D341Med (cell line): ENCODE measurements at regions not wholly inside any gene's neighbourhood (a gene's known extent, or its start where the extent isn't known, plus 50 kb on each side); places are given as distances from the start of the nearest gene placed in this dataset.
A peak's percentile ranks its signal among the peaks of the same experiment; 100 is the strongest.

ENCODE experiments used
- DNase-seq: peaks from one replicate; pipeline ENCODE4 v3.0.0; 2012; ENCODE audit warnings: low spot score

- DNase-seq: no peak
Measured at GRCh38 chr6:21648475-21649050, 55.0 kb downstream of the SOX4 start.

- no peak for DNase-seq
Measured at GRCh38 chr6:21653323-21653722, 59.8 kb downstream of the SOX4 start.

GRCh38 chr6:21653905-21654304 lies 60.4 kb downstream of the SOX4 start:
- no peak for DNase-seq

GRCh38 chr6:21654361-21654760 lies 60.8 kb downstream of the SOX4 start:
- no peak for DNase-seq

- no peak for DNase-seq
Measured at GRCh38 chr6:21663966-21664313, 70.4 kb downstream of the SOX4 start.

- peak; percentile 69 for DNase-seq
Measured at GRCh38 chr6:21664314-21665109, 71.0 kb downstream of the SOX4 start.

- no peak for DNase-seq
Measured at GRCh38 chr6:21665110-21665391, 71.5 kb downstream of the SOX4 start.

- DNase-seq: peak; percentile 38
Measured at GRCh38 chr6:21665392-21666200, 72.0 kb downstream of the SOX4 start.

GRCh38 chr6:21666201-21666691 lies 72.7 kb downstream of the SOX4 start:
- peak; percentile 38 for DNase-seq

- DNase-seq: no peak
Measured at GRCh38 chr6:21666853-21667681, 73.5 kb downstream of the SOX4 start.

GRCh38 chr6:21668795-21669194 lies 75.2 kb downstream of the SOX4 start:
- DNase-seq: no peak

- DNase-seq: no peak
Measured at GRCh38 chr6:21676769-21677168, 83.2 kb downstream of the SOX4 start.

- no peak for DNase-seq
Measured at GRCh38 chr6:21678990-21679389, 85.4 kb downstream of the SOX4 start.

- no peak for DNase-seq
Measured at GRCh38 chr6:21679761-21680265, 86.3 kb downstream of the SOX4 start.

GRCh38 chr6:21680611-21681010 lies 87.1 kb downstream of the SOX4 start:
- DNase-seq: no peak

- no peak for DNase-seq
Measured at GRCh38 chr6:21690489-21690888, 96.9 kb downstream of the SOX4 start.

GRCh38 chr6:21691685-21692346 lies 98.3 kb downstream of the SOX4 start:
- no peak for DNase-seq

- DNase-seq: no peak
Measured at GRCh38 chr6:21692721-21693120, 99.2 kb downstream of the SOX4 start.

- DNase-seq: no peak
Measured at GRCh38 chr6:21694168-21694567, 100.6 kb downstream of the SOX4 start.

- no peak for DNase-seq
Measured at GRCh38 chr6:21707524-21708319, 114.2 kb downstream of the SOX4 start.

- no peak for DNase-seq
Measured at GRCh38 chr6:21708320-21708580, 114.7 kb downstream of the SOX4 start.
